ENCODE measurements at regions not wholly inside any gene's neighbourhood (a gene's known extent, or its start where the extent isn't known, plus 50 kb on each side); places are given as distances from the start of the nearest gene placed in this dataset.

DNA sequence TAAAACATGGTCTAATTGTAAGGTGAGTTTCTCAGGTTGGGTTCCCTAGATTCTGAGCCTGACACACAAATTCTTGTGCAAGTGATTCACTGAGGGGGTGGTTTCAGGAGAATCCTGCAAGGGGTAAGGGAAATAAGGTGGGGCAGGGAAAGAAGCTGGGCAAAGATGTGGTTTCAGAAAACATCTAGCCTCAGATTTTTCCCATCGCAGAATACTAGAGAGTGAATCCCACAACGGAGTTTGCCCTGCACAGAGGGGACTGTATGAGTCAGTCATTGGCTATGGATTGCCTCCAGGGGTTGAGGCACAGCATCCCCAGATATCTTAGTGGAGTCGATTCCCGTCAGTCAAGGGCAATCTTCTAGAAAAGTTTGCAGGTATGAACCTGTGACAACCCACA lies 65.2 kb downstream of the PRL start:
- no peak overlapping the region for H3K4me3 ChIP-seq (ENCODE audit: low read depth, low read length)

DNA sequence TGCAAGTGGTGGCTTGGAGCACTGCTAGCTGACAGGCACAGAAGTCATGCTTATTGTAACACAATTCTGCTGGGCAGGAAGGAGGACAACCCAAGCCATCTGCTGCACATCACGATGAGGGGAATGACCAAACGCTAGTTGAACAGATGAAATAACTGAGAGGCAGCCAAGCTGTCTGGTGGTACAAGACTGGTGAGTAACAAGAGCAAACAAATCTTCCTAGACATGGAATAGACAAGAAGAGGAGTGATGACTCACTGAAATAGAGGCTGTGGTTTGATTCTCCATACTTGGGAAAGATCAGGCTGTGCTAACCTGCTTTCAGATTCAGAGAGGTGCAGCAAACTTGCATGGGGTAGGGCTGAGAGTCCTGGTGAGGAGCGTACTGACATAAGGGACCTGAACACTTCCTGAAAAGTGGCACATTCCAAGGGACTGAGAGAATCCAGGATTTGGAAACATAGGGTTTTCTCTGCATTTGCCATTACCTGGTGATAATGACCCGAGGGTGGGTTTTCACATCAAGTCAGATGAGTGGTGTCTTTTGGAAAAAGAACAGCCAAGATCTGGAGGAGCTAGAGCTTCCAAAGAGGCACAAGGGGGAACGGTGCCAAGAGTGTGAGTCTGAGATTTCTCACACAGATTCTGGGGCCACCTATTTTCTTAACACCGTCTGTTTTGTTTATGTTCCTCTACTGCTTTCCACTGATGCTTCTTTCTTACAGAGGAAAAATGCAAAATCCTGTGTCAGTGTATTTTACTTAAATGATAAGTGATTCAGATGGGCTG lies 60.0 kb downstream of the PRL start:
- H3K4me3 ChIP-seq (ENCODE audit: low read depth, low read length), result no peak overlapping the region
